OCI-LY7 (cell line): ENCODE measurements at regions not wholly inside any gene's neighbourhood (a gene's known extent, or its start where the extent isn't known, plus 50 kb on each side); places are given as distances from the start of the nearest gene placed in this dataset.

ENCODE experiments used
- EZH2phosphoT487 ChIP-seq: fragments of 200-600 bp; sonication (generic); IDR thresholded peaks from 2 replicates; pipeline ENCODE4 v1.6.1; 2018; ENCODE audit warnings: low read depth, borderline replicate concordance, mild to moderate bottlenecking, mixed run types, antibody characterized with exemption, low read length, moderate library complexity, mixed read lengths
- TF ChIP-seq, protein P1 (sequence below): fragments of 200-600 bp; sonication (generic); conservative IDR thresholded peaks from 2 replicates; pipeline ENCODE4 v1.5.1; 2014; ENCODE audit warnings: mild to moderate bottlenecking, antibody characterized with exemption, low read length, moderate library complexity, mixed read lengths

- TF ChIP-seq, protein P1, sequence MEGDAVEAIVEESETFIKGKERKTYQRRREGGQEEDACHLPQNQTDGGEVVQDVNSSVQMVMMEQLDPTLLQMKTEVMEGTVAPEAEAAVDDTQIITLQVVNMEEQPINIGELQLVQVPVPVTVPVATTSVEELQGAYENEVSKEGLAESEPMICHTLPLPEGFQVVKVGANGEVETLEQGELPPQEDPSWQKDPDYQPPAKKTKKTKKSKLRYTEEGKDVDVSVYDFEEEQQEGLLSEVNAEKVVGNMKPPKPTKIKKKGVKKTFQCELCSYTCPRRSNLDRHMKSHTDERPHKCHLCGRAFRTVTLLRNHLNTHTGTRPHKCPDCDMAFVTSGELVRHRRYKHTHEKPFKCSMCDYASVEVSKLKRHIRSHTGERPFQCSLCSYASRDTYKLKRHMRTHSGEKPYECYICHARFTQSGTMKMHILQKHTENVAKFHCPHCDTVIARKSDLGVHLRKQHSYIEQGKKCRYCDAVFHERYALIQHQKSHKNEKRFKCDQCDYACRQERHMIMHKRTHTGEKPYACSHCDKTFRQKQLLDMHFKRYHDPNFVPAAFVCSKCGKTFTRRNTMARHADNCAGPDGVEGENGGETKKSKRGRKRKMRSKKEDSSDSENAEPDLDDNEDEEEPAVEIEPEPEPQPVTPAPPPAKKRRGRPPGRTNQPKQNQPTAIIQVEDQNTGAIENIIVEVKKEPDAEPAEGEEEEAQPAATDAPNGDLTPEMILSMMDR, result no peak
- no peak for TF ChIP-seq EZH2phosphoT487
These were observed 720.9 kb downstream of the FSCB start for GRCh38 chr14:43786066-43786762.
